ENCODE measurements at regions not wholly inside any gene's neighbourhood (a gene's known extent, or its start where the extent isn't known, plus 50 kb on each side); places are given as distances from the start of the nearest gene placed in this dataset.

- Mint-ChIP-seq H3K4me3 (no peak overlapping the region), H3K4me1 (peaks cover 22% of the 10 kb centered on the region), H3K27me3 (ENCODE audit: insufficient read depth) (no peaks in the 10 kb centered on the region), H3K27ac (peak overlapping the region; percentile 65), H3K36me3 (ENCODE audit: low read depth) (peaks cover 12% of the 10 kb centered on the region), H3K9me3 (peaks cover 52% of the 10 kb centered on the region)
- Histone ChIP-seq H3K36me3 (ENCODE audit: control insufficient read depth, insufficient read depth, low read length) (peaks cover 4% of the 10 kb centered on the region), H3K9me3 (ENCODE audit: control insufficient read depth, low read length) (peaks cover 71% of the 10 kb centered on the region), H3K27me3 (ENCODE audit: control insufficient read depth, insufficient read depth, low read length, poor library complexity, severe bottlenecking) (no peaks in the 10 kb centered on the region), H3K27ac (ENCODE audit: low read depth, low read length) (no peak overlapping the region), H3K9ac (ENCODE audit: extremely low read depth, low read length, poor library complexity, severe bottlenecking) (peak overlapping the region; percentile 40), H3K4me3 (ENCODE audit: low read length) (peak overlapping the region; percentile 70), H3K4me1 (ENCODE audit: control insufficient read depth, insufficient read depth, low read length) (peaks cover 8% of the 10 kb centered on the region)
- 80 to 100% methylated on average over 1 to 5 of the region's 5 CpGs for WGBS, 2 experiments (ENCODE audit: insufficient coverage in 1 of 2, insufficient read length in 1 of 2)
- TF ChIP-seq, protein P1, sequence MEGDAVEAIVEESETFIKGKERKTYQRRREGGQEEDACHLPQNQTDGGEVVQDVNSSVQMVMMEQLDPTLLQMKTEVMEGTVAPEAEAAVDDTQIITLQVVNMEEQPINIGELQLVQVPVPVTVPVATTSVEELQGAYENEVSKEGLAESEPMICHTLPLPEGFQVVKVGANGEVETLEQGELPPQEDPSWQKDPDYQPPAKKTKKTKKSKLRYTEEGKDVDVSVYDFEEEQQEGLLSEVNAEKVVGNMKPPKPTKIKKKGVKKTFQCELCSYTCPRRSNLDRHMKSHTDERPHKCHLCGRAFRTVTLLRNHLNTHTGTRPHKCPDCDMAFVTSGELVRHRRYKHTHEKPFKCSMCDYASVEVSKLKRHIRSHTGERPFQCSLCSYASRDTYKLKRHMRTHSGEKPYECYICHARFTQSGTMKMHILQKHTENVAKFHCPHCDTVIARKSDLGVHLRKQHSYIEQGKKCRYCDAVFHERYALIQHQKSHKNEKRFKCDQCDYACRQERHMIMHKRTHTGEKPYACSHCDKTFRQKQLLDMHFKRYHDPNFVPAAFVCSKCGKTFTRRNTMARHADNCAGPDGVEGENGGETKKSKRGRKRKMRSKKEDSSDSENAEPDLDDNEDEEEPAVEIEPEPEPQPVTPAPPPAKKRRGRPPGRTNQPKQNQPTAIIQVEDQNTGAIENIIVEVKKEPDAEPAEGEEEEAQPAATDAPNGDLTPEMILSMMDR (conservative IDR thresholded peaks at IDR 0.05): no peak
- DNase-seq: no peak
These were observed 202.1 kb upstream of the PLXNA2 start for GRCh38 chr1:208446271-208446691.

GRCh38 chr1:208448425-208448824, 204.2 kb upstream of the PLXNA2 start:
- no peak for DNase-seq
- Histone ChIP-seq H3K4me3 (ENCODE audit: low read length) (no peak overlapping the region), H3K9ac (ENCODE audit: extremely low read depth, low read length, poor library complexity, severe bottlenecking) (no peak overlapping the region), H3K27ac (ENCODE audit: low read depth, low read length) (no peak overlapping the region), H3K4me1 (ENCODE audit: control insufficient read depth, insufficient read depth, low read length) (peaks cover 8% of the 10 kb centered on the region), H3K9me3 (ENCODE audit: control insufficient read depth, low read length) (peaks cover 50% of the 10 kb centered on the region), H3K27me3 (ENCODE audit: control insufficient read depth, insufficient read depth, low read length, poor library complexity, severe bottlenecking) (no peaks in the 10 kb centered on the region), H3K36me3 (ENCODE audit: control insufficient read depth, insufficient read depth, low read length) (no peaks in the 10 kb centered on the region)
- no peak overlapping the region for H3K27ac Mint-ChIP-seq
- peaks cover 31% of the 10 kb centered on the region for H3K9me3 Mint-ChIP-seq
- peaks cover 22% of the 10 kb centered on the region for H3K4me1 Mint-ChIP-seq
- H3K27me3 Mint-ChIP-seq (ENCODE audit: insufficient read depth): no peaks in the 10 kb centered on the region
- 83 to 90% methylated on average over 3 to 4 of the region's 4 CpGs for WGBS, 2 experiments (ENCODE audit: insufficient coverage in 1 of 2, insufficient read length in 1 of 2)
- H3K4me3 Mint-ChIP-seq: no peak overlapping the region
- H3K36me3 Mint-ChIP-seq (ENCODE audit: low read depth): peaks cover 10% of the 10 kb centered on the region
- TF ChIP-seq, protein P1 (conservative IDR thresholded peaks at IDR 0.05): no peak

- Histone ChIP-seq H3K9me3 (ENCODE audit: control insufficient read depth, low read length) (peaks cover 35% of the 10 kb centered on the region), H3K36me3 (ENCODE audit: control insufficient read depth, insufficient read depth, low read length) (no peaks in the 10 kb centered on the region), H3K4me3 (ENCODE audit: low read length) (no peak overlapping the region), H3K27ac (ENCODE audit: low read depth, low read length) (no peak overlapping the region), H3K9ac (ENCODE audit: extremely low read depth, low read length, poor library complexity, severe bottlenecking) (no peak overlapping the region), H3K4me1 (ENCODE audit: control insufficient read depth, insufficient read depth, low read length) (peaks cover 8% of the 10 kb centered on the region), H3K27me3 (ENCODE audit: control insufficient read depth, insufficient read depth, low read length, poor library complexity, severe bottlenecking) (no peaks in the 10 kb centered on the region)
- DNase-seq: no peak
- H3K27me3 Mint-ChIP-seq (ENCODE audit: insufficient read depth): no peaks in the 10 kb centered on the region
- 95% methylated on average over 4 to 7 of the region's 7 CpGs for WGBS, 2 experiments (ENCODE audit: insufficient coverage in 1 of 2, insufficient read length in 1 of 2)
- peaks cover 22% of the 10 kb centered on the region for H3K4me1 Mint-ChIP-seq
- no peak overlapping the region for H3K27ac Mint-ChIP-seq
- H3K4me3 Mint-ChIP-seq: no peak overlapping the region
- H3K9me3 Mint-ChIP-seq: peaks cover 16% of the 10 kb centered on the region
- TF ChIP-seq, protein P1 (conservative IDR thresholded peaks at IDR 0.05): peak; percentile 24
- H3K36me3 Mint-ChIP-seq (ENCODE audit: low read depth): peaks cover 2% of the 10 kb centered on the region
These were observed 205.8 kb upstream of the PLXNA2 start for GRCh38 chr1:208449951-208450350.

Measured in endodermal cell (in vitro differentiated cells).